Fibroblast of lung (primary cell): ENCODE measurements at regions not wholly inside any gene's neighbourhood (a gene's known extent, or its start where the extent isn't known, plus 50 kb on each side); places are given as distances from the start of the nearest gene placed in this dataset.

Experiments
- DNase-seq, 2 donors: peaks; one replicate each; pipeline versions ENCODE4 v3.0.0 to v3.0.0-alpha.2; 2010; ENCODE audit warnings: low read depth in 2 of 2
- H2AFZ ChIP-seq: 2 replicates; pipeline ENCODE4 v1.5.1; 2012; ENCODE audit warnings: low read length, control low read depth, inconsistent platforms
- H3K27ac ChIP-seq: 2 replicates; pipeline ENCODE4 v1.5.1; 2011; ENCODE audit warnings: low read length, control low read depth; ENCODE audit not compliant: insufficient read depth
- H3K27me3 ChIP-seq: 2 replicates; pipeline ENCODE4 v1.5.1; 2011; ENCODE audit warnings: mild to moderate bottlenecking, low read length; ENCODE audit not compliant: control insufficient read depth, insufficient read depth
- H3K36me3 ChIP-seq: 2 replicates; pipeline ENCODE4 v1.5.1; 2011; ENCODE audit warnings: low read length; ENCODE audit not compliant: control insufficient read depth, insufficient read depth
- H3K4me1 ChIP-seq: 2 replicates; pipeline ENCODE4 v1.5.1; 2011; ENCODE audit warnings: low read length; ENCODE audit not compliant: control insufficient read depth, insufficient read depth; ENCODE audit errors: extremely low read depth
- H3K4me2 ChIP-seq: 2 replicates; pipeline ENCODE4 v1.5.1; 2011; ENCODE audit warnings: low read length, control low read depth; ENCODE audit not compliant: insufficient read depth; ENCODE audit errors: extremely low read depth
- H3K4me3 ChIP-seq, 4 experiments: fragments of 200-600 bp in 1 of 4; sonication (generic) in 1 of 4; replicated peaks in 1 of 4; 2 replicates each; pipeline ENCODE4 v1.5.1; 2011 to 2016; ENCODE audit warnings: low read length in 4 of 4, low read depth in 3 of 4, mild to moderate bottlenecking in 3 of 4, control low read depth in 2 of 4, inconsistent platforms in 1 of 4, mixed read lengths in 1 of 4; ENCODE audit not compliant: insufficient read depth in 1 of 4; ENCODE audit errors: control extremely low read depth in 1 of 4
- H3K79me2 ChIP-seq: 2 replicates; pipeline ENCODE4 v1.5.1; 2012; ENCODE audit warnings: mild to moderate bottlenecking, low read length, inconsistent platforms; ENCODE audit not compliant: control insufficient read depth, insufficient read depth
- H3K9ac ChIP-seq: 2 replicates; pipeline ENCODE4 v1.5.1; 2011; ENCODE audit warnings: mild to moderate bottlenecking, low read length, control low read depth; ENCODE audit not compliant: insufficient read depth
- H3K9me3 ChIP-seq: 2 replicates; pipeline ENCODE4 v1.5.1; 2012; ENCODE audit warnings: low read depth, low read length; ENCODE audit not compliant: control insufficient read depth, insufficient read depth
- H4K20me1 ChIP-seq: 2 replicates; pipeline ENCODE4 v1.5.1; 2011; ENCODE audit warnings: low read length; ENCODE audit not compliant: control insufficient read depth, insufficient read depth; ENCODE audit errors: extremely low read depth
- EZH2 ChIP-seq: IDR thresholded peaks from 2 replicates; pipeline ENCODE4 v1.5.1; 2012; ENCODE audit warnings: low read length, control low read depth, mild to moderate bottlenecking; ENCODE audit errors: missing control alignments
- TF ChIP-seq, protein P1 (sequence below), 2 donors: IDR thresholded peaks in 1 of 2; conservative IDR thresholded peaks in 1 of 2; 1 replicate in 1 of 2; 2 replicates in 1 of 2; pipeline ENCODE4 v1.5.1; 2011 to 2012; ENCODE audit warnings: low read length in 2 of 2, control low read depth in 1 of 2, inconsistent platforms in 1 of 2, low read depth in 1 of 2, mild to moderate bottlenecking in 1 of 2

DNA sequence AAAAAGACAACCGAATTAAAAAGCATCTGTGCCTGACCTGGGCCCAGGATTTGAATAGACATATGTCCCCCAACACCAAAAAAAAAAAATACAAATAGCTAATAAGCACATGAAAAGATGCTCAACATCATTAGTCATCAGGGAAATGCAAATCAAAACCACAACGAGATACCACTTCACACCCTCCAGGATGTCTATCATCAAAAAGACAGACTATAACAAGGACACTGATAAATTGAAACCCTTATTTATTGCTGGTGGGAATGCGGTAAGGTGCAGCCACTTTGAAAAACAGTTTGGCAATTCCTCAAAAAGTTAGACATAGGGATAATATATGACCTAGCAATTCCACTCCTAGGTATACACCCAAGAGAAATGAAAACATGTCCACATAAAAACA, 72.3 kb upstream of the CAMK1G start:
- H3K9ac ChIP-seq = no peak overlapping the region
- DNase-seq = no peak
- TF ChIP-seq, protein P1, sequence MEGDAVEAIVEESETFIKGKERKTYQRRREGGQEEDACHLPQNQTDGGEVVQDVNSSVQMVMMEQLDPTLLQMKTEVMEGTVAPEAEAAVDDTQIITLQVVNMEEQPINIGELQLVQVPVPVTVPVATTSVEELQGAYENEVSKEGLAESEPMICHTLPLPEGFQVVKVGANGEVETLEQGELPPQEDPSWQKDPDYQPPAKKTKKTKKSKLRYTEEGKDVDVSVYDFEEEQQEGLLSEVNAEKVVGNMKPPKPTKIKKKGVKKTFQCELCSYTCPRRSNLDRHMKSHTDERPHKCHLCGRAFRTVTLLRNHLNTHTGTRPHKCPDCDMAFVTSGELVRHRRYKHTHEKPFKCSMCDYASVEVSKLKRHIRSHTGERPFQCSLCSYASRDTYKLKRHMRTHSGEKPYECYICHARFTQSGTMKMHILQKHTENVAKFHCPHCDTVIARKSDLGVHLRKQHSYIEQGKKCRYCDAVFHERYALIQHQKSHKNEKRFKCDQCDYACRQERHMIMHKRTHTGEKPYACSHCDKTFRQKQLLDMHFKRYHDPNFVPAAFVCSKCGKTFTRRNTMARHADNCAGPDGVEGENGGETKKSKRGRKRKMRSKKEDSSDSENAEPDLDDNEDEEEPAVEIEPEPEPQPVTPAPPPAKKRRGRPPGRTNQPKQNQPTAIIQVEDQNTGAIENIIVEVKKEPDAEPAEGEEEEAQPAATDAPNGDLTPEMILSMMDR (conservative IDR thresholded peaks at IDR 0.05 in 1 of 2, IDR thresholded peaks at IDR 0.05 in 1 of 2; ENCODE audit: low read depth in 1 of 2, low read length in 2 of 2) = no peak
- TF ChIP-seq EZH2 = no peak

DNA sequence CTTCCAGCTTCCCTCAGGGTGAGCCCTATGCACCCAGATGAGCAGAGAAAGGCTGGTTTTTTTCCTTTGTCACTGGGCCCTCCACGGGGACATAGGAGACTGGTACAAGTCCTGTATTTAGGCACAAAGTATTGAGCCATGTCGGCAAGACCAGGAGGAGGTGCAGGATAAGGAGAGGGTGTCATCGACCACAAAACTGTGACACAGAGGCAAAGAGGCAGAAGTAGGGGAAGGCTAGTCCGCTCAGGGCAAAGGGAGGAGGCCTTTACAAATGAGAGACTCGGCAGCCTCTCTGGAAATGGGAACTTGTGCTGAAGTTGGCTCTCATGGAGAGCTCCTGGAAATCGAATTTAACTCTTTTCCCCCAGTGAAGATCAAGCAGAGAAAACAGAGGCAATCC, 70.7 kb upstream of the CAMK1G start:
- Histone ChIP-seq H3K27me3 (no peaks in the 10 kb centered on the region), H3K9ac (no peak overlapping the region), H3K4me3 (no peak overlapping the region), H3K79me2 (no peaks in the 10 kb centered on the region), H3K9me3 (no peaks in the 10 kb centered on the region), H3K4me1 (no peaks in the 10 kb centered on the region), H4K20me1 (no peaks in the 10 kb centered on the region), H2AFZ (no peak overlapping the region), H3K4me2 (no peak overlapping the region), H3K27ac (no peak overlapping the region), H3K36me3 (no peaks in the 10 kb centered on the region)
- no peak for TF ChIP-seq EZH2
- TF ChIP-seq, protein P1 (conservative IDR thresholded peaks at IDR 0.05 in 1 of 2, IDR thresholded peaks at IDR 0.05 in 1 of 2; ENCODE audit: low read depth in 1 of 2, low read length in 2 of 2) = no peak
- DNase-seq = no peak

More for the DNA sequence above, 72.3 kb upstream of the CAMK1G start:
- no peak overlapping the region for H3K4me3 ChIP-seq
- no peak overlapping the region for H2AFZ ChIP-seq
- no peaks in the 10 kb centered on the region for H3K9me3 ChIP-seq
- H3K27ac ChIP-seq = no peak overlapping the region
- H3K4me2 ChIP-seq = no peak overlapping the region
- H3K27me3 ChIP-seq = no peaks in the 10 kb centered on the region
- H3K36me3 ChIP-seq = no peaks in the 10 kb centered on the region
- no peaks in the 10 kb centered on the region for H4K20me1 ChIP-seq
- H3K4me1 ChIP-seq = no peaks in the 10 kb centered on the region
- H3K79me2 ChIP-seq = no peaks in the 10 kb centered on the region

DNA sequence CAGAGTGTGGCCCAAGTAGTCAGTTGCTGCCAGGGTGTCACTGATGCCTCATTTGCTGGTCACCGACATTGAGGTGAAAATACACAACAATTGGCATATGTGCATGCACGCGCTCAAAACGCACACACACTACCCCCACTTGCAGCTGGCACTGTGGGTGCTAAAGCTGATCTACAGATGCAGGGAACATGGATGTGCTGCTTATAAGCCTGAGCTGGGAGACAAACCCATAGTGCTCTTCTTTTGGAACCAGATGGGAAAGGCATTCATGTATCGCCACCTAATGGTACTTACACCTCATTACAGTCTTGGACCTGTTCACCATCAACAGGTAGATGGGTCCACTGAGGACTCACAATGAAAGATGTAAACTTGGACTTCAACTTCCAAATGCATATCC, 70.3 kb upstream of the CAMK1G start:
- Histone ChIP-seq H3K4me2 (no peak overlapping the region), H3K79me2 (no peaks in the 10 kb centered on the region), H3K9me3 (no peaks in the 10 kb centered on the region), H3K27ac (no peak overlapping the region), H3K36me3 (no peaks in the 10 kb centered on the region), H3K9ac (no peak overlapping the region), H3K4me3 (no peak overlapping the region), H4K20me1 (no peaks in the 10 kb centered on the region), H3K27me3 (no peaks in the 10 kb centered on the region), H3K4me1 (no peaks in the 10 kb centered on the region), H2AFZ (no peak overlapping the region)
- DNase-seq = peak; percentile 28 to 56
- TF ChIP-seq EZH2 = no peak
- TF ChIP-seq, protein P1 (conservative IDR thresholded peaks at IDR 0.05 in 1 of 2, IDR thresholded peaks at IDR 0.05 in 1 of 2; ENCODE audit: low read depth in 1 of 2, low read length in 2 of 2) = peak; percentile 40 to 69
